Liver (tissue), 8 donors: ENCODE measurements at regions not wholly inside any gene's neighbourhood (a gene's known extent, or its start where the extent isn't known, plus 50 kb on each side); places are given as distances from the start of the nearest gene placed in this dataset.
A peak's percentile ranks its signal among the peaks of the same experiment; 100 is the strongest.

Experiments
- DNase-seq: peaks from one replicate; pipeline ENCODE4 v3.0.0-alpha.2; 2017; ENCODE audit warnings: low spot score
- H3K27ac ChIP-seq, 2 donors: one replicate each; pipeline ENCODE4 v1.7.0; 2013; ENCODE audit warnings: inconsistent platforms in 2 of 2, low read length in 2 of 2, control low read depth in 1 of 2, low read depth in 1 of 2, mild to moderate bottlenecking in 1 of 2
- H3K27me3 ChIP-seq, 4 donors: one replicate each; pipeline versions ENCODE4 v1.6.1 to v1.7.0; 2013; ENCODE audit warnings: low read length in 3 of 4, inconsistent platforms in 1 of 4, mild to moderate bottlenecking in 1 of 4, moderate library complexity in 1 of 4; ENCODE audit not compliant: control insufficient read depth in 4 of 4, insufficient read depth in 4 of 4
- H3K36me3 ChIP-seq, 4 donors: one replicate each; pipeline versions ENCODE4 v1.6.1 to v1.7.0; 2013; ENCODE audit warnings: low read length in 3 of 4, mild to moderate bottlenecking in 3 of 4, low read depth in 1 of 4, moderate library complexity in 1 of 4; ENCODE audit not compliant: control insufficient read depth in 4 of 4, insufficient read depth in 3 of 4
- H3K4me1 ChIP-seq, 4 donors: one replicate each; pipeline versions ENCODE4 v1.6.1 to v1.7.0; 2013; ENCODE audit warnings: low read length in 3 of 4, mild to moderate bottlenecking in 3 of 4, moderate library complexity in 1 of 4; ENCODE audit not compliant: control insufficient read depth in 4 of 4, insufficient read depth in 4 of 4
- H3K4me3 ChIP-seq, 3 donors: one replicate each; pipeline versions ENCODE4 v1.6.1 to v1.7.0; 2013; ENCODE audit warnings: low read length in 3 of 3, control low read depth in 1 of 3, low read depth in 1 of 3, mild to moderate bottlenecking in 1 of 3
- H3K9ac ChIP-seq, 2 donors: one replicate each; pipeline ENCODE4 v1.7.0; 2013; ENCODE audit warnings: low read length in 2 of 2, mild to moderate bottlenecking in 2 of 2, moderate library complexity in 2 of 2, control low read depth in 1 of 2, low read depth in 1 of 2
- H3K9me3 ChIP-seq, 4 donors: one replicate each; pipeline versions ENCODE4 v1.6.1 to v1.7.0; 2013; ENCODE audit warnings: low read length in 3 of 4; ENCODE audit not compliant: control insufficient read depth in 4 of 4
- CTCF ChIP-seq: fragments of 150-350 bp; IDR thresholded peaks from 2 replicates; pipeline ENCODE4 v1.5.1; 2017; ENCODE audit warnings: improper control_type of control experiment, low read depth, low read length; ENCODE audit not compliant: missing input control
- FOXA1 ChIP-seq: IDR thresholded peaks from 2 replicates; pipeline ENCODE4 v1.6.1; 2016; ENCODE audit warnings: antibody characterized with exemption
- FOXA2 ChIP-seq: IDR thresholded peaks from 2 replicates; pipeline ENCODE4 v1.6.1; 2016; ENCODE audit warnings: antibody characterized with exemption
- HNF4A ChIP-seq, 2 donors: conservative IDR thresholded peaks; 2 replicates each; pipeline ENCODE4 v1.6.1; 2016; ENCODE audit warnings: antibody characterized with exemption in 2 of 2, mild to moderate bottlenecking in 2 of 2
- HNF4G ChIP-seq: IDR thresholded peaks from 2 replicates; pipeline ENCODE4 v1.6.1; 2016; ENCODE audit warnings: antibody characterized with exemption
- JUND ChIP-seq, 2 donors: IDR thresholded peaks; 2 replicates each; pipeline ENCODE4 v1.6.1; 2016; ENCODE audit warnings: antibody characterized with exemption in 2 of 2
- NR2F2 ChIP-seq: IDR thresholded peaks from 2 replicates; pipeline ENCODE4 v1.6.1; 2016; ENCODE audit warnings: antibody characterized with exemption
- RAD21 ChIP-seq, 2 donors: IDR thresholded peaks; 2 replicates each; pipeline ENCODE4 v1.6.1; 2016; ENCODE audit warnings: antibody characterized with exemption in 2 of 2, mild to moderate bottlenecking in 2 of 2
- SP1 ChIP-seq: IDR thresholded peaks from 2 replicates; pipeline ENCODE4 v1.6.1; 2018; ENCODE audit warnings: antibody characterized with exemption, mild to moderate bottlenecking
- YY1 ChIP-seq: IDR thresholded peaks from 2 replicates; pipeline ENCODE4 v1.6.1; 2016; ENCODE audit warnings: antibody characterized with exemption, mild to moderate bottlenecking
- WGBS: extraction: QIAGEN DNeasy Blood & Tissue Kit; methylation state at CpG from one replicate; pipeline ENCODE4 v1.1.7; 2013; 5-methylcytosine and 5-hydroxymethylcytosine counted together
- TF ChIP-seq, protein P1 (sequence below): IDR thresholded peaks from 2 replicates; pipeline ENCODE4 v1.6.1; 2016; ENCODE audit warnings: antibody characterized with exemption, mild to moderate bottlenecking
- TF ChIP-seq, protein P2 (sequence below): IDR thresholded peaks from 2 replicates; pipeline ENCODE4 v1.6.1; 2016; ENCODE audit warnings: antibody characterized with exemption
- donor health status: healthy.
- donor health status: healthy.
- donor health status: healthy.
- donor health status: healthy.
- donor health status: healthy.

DNA sequence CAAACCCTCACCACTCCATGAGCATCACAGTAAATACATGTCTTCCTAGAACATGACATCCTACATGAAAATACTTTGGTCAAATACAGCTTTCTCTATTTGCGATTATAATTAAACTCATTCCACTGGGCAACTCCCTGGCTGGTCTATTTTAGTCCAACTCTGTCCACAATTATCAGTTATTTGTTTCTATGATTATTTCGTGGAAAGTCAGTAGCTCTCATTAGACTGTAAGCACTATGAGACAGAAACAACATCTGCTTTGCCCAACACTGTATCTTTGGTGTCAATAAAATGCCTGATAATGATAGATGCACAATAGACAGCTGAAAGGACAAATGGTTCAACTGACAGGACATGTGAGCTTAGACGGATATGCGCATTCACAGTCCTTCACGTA is 292.0 kb downstream of the KLF12 start (continued):
- TF ChIP-seq, protein P1, sequence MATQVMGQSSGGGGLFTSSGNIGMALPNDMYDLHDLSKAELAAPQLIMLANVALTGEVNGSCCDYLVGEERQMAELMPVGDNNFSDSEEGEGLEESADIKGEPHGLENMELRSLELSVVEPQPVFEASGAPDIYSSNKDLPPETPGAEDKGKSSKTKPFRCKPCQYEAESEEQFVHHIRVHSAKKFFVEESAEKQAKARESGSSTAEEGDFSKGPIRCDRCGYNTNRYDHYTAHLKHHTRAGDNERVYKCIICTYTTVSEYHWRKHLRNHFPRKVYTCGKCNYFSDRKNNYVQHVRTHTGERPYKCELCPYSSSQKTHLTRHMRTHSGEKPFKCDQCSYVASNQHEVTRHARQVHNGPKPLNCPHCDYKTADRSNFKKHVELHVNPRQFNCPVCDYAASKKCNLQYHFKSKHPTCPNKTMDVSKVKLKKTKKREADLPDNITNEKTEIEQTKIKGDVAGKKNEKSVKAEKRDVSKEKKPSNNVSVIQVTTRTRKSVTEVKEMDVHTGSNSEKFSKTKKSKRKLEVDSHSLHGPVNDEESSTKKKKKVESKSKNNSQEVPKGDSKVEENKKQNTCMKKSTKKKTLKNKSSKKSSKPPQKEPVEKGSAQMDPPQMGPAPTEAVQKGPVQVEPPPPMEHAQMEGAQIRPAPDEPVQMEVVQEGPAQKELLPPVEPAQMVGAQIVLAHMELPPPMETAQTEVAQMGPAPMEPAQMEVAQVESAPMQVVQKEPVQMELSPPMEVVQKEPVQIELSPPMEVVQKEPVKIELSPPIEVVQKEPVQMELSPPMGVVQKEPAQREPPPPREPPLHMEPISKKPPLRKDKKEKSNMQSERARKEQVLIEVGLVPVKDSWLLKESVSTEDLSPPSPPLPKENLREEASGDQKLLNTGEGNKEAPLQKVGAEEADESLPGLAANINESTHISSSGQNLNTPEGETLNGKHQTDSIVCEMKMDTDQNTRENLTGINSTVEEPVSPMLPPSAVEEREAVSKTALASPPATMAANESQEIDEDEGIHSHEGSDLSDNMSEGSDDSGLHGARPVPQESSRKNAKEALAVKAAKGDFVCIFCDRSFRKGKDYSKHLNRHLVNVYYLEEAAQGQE = no peak
- TF ChIP-seq, protein P2, sequence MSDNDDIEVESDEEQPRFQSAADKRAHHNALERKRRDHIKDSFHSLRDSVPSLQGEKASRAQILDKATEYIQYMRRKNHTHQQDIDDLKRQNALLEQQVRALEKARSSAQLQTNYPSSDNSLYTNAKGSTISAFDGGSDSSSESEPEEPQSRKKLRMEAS = no peak
- TF ChIP-seq FOXA1 (no peak), JUND (IDR thresholded peaks at IDR 0.05) (no peak), NR2F2 (no peak), HNF4A (conservative IDR thresholded peaks at IDR 0.05) (no peak)

GRCh38 chr13:73837147-73837546 is 297.1 kb downstream of the KLF12 start:
- Histone ChIP-seq H3K36me3 (no peaks in the 10 kb centered on the region), H3K9me3 (no peaks in the 10 kb centered on the region), H3K4me3 (no peak overlapping the region), H3K4me1 (peaks cover 0 to 7% (median 0%) of the 10 kb centered on the region in 4 donors), H3K27ac (no peak overlapping the region), H3K27me3 (no peaks in the 10 kb centered on the region), H3K9ac (no peak overlapping the region)
- WGBS = 89% methylated on average over 5 of the region's 5 CpGs
- DNase-seq = no peak
- TF ChIP-seq HNF4G = no peak
- TF ChIP-seq, protein P1 = no peak
- TF ChIP-seq YY1 = no peak
- no peak for TF ChIP-seq NR2F2
- no peak for TF ChIP-seq FOXA1

GRCh38 chr13:73835138-73835721 is 299.0 kb downstream of the KLF12 start:
- H3K4me3 ChIP-seq = no peak overlapping the region
- no peak overlapping the region for H3K9ac ChIP-seq
- no peak for DNase-seq
- H3K36me3 ChIP-seq = no peaks in the 10 kb centered on the region
- H3K9me3 ChIP-seq = no peaks in the 10 kb centered on the region
- no peaks in the 10 kb centered on the region for H3K27me3 ChIP-seq
- H3K4me1 ChIP-seq = peaks cover 0 to 7% (median 0%) of the 10 kb centered on the region in 4 donors
- 48% methylated on average over 5 of the region's 5 CpGs for WGBS
- no peak overlapping the region for H3K27ac ChIP-seq
- no peak for TF ChIP-seq FOXA2
- no peak for TF ChIP-seq SP1
- TF ChIP-seq RAD21 (IDR thresholded peaks at IDR 0.05) = peak; percentile 91 to 94
- peak; percentile 69 for TF ChIP-seq CTCF
